ENCODE measurements at regions not wholly inside any gene's neighbourhood (a gene's known extent, or its start where the extent isn't known, plus 50 kb on each side); places are given as distances from the start of the nearest gene placed in this dataset.

- Histone ChIP-seq H3K27me3 (ENCODE audit: control insufficient read depth in 4 of 4, insufficient read depth in 4 of 4, low read length in 3 of 4) (no peaks in the 10 kb centered on the region), H3K4me3 (ENCODE audit: low read depth in 1 of 3, low read length in 3 of 3) (no peak overlapping the region), H3K4me1 (ENCODE audit: control insufficient read depth in 4 of 4, insufficient read depth in 4 of 4, low read length in 3 of 4) (no peaks in the 10 kb centered on the region), H3K9ac (ENCODE audit: low read depth in 1 of 2, low read length in 2 of 2) (no peak overlapping the region), H3K36me3 (ENCODE audit: control insufficient read depth in 4 of 4, insufficient read depth in 3 of 4, low read depth in 1 of 4, low read length in 3 of 4) (no peaks in the 10 kb centered on the region), H3K9me3 (ENCODE audit: control insufficient read depth in 4 of 4, low read length in 3 of 4) (no peaks in the 10 kb centered on the region), H3K27ac (ENCODE audit: low read depth in 1 of 2, low read length in 2 of 2) (no peak overlapping the region)
- WGBS, result 66% methylated on average over 2 of the region's 2 CpGs
- no peak for DNase-seq (ENCODE audit: low spot score)
- TF ChIP-seq CTCF (IDR thresholded peaks at IDR 0.05; ENCODE audit: low read depth, low read length, missing input control) (no peak), SP1 (IDR thresholded peaks at IDR 0.05) (no peak), YY1 (IDR thresholded peaks at IDR 0.05) (no peak), EGR1 (IDR thresholded peaks at IDR 0.05; ENCODE audit: low read depth in 2 of 2) (no peak)
Observed at GRCh38 chr6:90765491-90765890, 178.6 kb upstream of the MAP3K7 start.

- Histone ChIP-seq H3K36me3 (ENCODE audit: control insufficient read depth in 4 of 4, insufficient read depth in 3 of 4, low read depth in 1 of 4, low read length in 3 of 4) (no peaks in the 10 kb centered on the region), H3K4me1 (ENCODE audit: control insufficient read depth in 4 of 4, insufficient read depth in 4 of 4, low read length in 3 of 4) (no peaks in the 10 kb centered on the region), H3K27me3 (ENCODE audit: control insufficient read depth in 4 of 4, insufficient read depth in 4 of 4, low read length in 3 of 4) (no peaks in the 10 kb centered on the region), H3K9me3 (ENCODE audit: control insufficient read depth in 4 of 4, low read length in 3 of 4) (no peaks in the 10 kb centered on the region), H3K4me3 (ENCODE audit: low read depth in 1 of 3, low read length in 3 of 3) (no peak overlapping the region), H3K27ac (ENCODE audit: low read depth in 1 of 2, low read length in 2 of 2) (no peak overlapping the region), H3K9ac (ENCODE audit: low read depth in 1 of 2, low read length in 2 of 2) (no peak overlapping the region)
- 70% methylated on average over 3 of the region's 3 CpGs for WGBS
- no peak for DNase-seq (ENCODE audit: low spot score)
- TF ChIP-seq YY1 (IDR thresholded peaks at IDR 0.05), result no peak
- no peak for TF ChIP-seq CTCF (IDR thresholded peaks at IDR 0.05; ENCODE audit: low read depth, low read length, missing input control)
- TF ChIP-seq JUND (IDR thresholded peaks at IDR 0.05), result no peak
- TF ChIP-seq REST (IDR thresholded peaks at IDR 0.05), result no peak
- no peak for TF ChIP-seq ZBTB33 (IDR thresholded peaks at IDR 0.05)
- TF ChIP-seq HNF4A (conservative IDR thresholded peaks at IDR 0.05), result no peak
- TF ChIP-seq TAF1 (conservative IDR thresholded peaks at IDR 0.05), result no peak
- TF ChIP-seq MAX (IDR thresholded peaks at IDR 0.05), result no peak
- no peak for TF ChIP-seq FOXA1 (IDR thresholded peaks at IDR 0.05)
Observed at GRCh38 chr6:90764001-90764400, 177.1 kb upstream of the MAP3K7 start.

All from liver (tissue), 8 donors.